NCI-H2171 (cell line): ENCODE measurements at regions not wholly inside any gene's neighbourhood (a gene's known extent, or its start where the extent isn't known, plus 50 kb on each side); places are given as distances from the start of the nearest gene placed in this dataset.

Source experiments
- DNase-seq: peaks from one replicate; lab custom pipeline; 2025; lab: John Stamatoyannopoulos, UW

DNA sequence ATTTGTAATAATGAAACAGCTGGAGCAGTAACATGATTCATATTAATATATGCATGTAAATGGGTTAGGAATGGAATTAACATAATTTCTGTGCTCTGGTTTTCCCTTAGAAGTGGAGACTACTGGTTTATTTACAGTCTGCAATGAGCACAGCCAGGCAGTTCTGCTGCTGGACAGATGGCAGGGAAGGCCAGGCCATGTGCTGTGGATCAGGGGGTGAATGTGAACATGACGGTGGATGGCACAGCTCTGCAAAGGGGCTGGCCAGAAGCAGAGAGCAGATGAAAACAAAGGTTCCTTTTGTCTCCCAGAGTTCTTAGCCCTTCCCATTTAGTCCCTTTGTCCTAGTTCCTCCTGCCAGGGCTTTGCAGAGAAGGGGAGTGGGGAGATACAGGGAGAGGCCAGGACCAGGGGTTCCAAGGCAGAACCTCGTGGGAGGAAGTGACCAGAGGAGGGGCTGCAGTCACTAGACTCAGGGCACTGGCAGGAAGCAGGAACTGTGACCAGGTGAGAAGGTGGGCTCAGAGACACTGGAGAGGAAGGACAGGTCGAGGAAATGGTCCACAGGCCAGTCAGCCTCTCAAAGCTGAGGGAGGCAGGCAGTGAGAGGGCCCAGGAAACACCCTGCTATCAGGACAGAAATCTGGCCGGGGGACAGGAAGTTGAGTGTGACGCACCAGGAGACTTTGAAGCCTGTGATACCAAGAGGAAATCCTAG lies 112.9 kb upstream of the ATP8B1 start:
- DNase-seq = peak; percentile 86

DNA sequence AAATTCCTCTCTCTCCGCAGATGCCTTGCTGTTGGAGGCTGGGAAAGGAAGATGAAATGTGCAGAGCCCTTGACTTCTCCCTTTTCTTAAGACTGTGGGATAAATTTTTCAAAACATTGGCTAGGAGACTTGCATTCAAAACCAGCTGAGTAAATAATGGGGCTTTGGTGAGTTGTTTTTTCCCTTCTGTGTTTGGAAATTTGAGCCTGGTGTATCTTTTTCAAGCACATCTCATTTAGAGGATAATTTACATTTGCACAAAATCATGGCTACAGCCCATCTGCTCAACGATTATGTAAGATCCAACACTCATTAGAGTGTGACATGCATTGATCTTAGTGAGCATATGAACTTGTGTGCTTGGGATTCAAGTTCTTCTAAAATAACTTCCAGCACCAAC lies 112.1 kb upstream of the ATP8B1 start:
- peak; percentile 88 for DNase-seq

DNA sequence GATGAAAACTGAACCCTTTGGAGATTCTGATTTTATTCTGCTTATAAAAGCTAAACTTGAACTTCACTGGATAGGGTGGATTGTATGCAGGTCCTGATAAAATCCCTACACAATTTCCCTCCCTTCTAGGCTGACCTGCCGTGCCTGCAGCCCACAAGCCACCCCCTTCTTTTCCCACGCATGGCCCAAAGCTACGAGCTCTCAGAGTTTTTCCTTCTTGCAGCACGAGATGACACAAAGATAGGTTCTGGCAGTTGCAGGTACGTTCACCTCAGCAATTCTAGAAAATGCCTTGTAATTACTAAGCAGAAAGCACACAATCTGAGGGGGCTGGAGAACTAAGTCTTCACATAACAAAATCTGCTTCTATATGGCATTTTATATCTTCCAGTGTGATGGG lies 110.6 kb upstream of the ATP8B1 start:
- DNase-seq = no peak

DNA sequence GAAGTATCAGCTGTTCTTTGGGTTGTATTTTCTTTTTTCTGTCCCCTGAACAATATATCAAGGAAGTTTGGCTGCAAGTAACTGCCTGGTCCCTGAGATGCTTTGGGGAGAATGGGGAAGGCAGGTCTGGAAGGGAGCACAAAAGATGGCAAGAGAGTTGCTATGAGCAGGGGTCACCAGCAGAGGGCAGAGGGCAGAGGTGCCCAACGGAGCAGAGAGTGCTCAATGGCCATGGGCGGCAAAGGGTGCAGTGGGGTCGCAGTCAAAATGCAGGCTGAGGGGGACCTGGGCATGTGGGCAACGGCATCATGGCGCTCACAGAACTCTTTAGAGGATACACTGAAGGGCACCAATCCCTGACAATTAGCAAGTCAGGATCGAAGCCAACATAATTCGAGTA lies 107.7 kb upstream of the ATP8B1 start:
- no peak for DNase-seq

DNA sequence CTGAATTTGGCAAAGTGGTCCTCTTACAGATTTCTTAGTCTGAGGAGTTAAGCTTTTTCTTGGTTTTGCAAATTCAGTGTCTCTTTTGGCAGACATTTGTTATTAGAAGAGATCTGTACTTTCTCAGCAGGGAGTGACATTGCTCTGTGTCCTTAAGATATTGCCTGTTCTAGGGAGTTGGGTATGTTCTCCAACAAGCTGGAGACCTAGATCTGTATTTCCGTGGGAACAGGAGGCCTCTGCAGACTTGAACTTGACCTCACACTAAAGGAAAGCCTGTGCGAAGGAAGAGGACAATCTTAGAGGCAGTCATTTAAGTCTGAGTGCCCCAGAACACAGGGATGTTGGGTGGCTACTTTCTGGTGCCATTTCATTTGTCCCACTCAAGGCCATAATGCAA lies 107.0 kb upstream of the ATP8B1 start:
- DNase-seq = no peak

DNA sequence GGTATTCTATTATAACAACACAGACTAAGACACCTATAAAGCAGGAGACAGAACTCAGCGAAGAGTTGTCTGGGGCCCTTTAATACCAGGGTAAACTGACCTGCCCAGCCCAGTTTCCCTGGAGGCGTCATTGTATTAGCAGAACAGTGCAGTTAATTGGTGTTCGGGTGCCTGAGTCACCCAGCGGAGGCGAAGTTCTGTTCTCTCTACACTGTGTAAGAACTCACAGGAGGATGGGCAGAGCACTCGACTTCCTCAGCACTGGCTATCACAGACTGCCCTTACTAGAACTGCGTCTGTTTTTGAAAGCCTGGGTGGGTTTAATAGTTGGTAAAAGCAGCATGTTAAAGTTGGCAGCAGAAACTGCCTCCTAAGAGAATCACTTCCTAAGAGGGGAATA lies 106.5 kb upstream of the ATP8B1 start:
- no peak for DNase-seq

DNA sequence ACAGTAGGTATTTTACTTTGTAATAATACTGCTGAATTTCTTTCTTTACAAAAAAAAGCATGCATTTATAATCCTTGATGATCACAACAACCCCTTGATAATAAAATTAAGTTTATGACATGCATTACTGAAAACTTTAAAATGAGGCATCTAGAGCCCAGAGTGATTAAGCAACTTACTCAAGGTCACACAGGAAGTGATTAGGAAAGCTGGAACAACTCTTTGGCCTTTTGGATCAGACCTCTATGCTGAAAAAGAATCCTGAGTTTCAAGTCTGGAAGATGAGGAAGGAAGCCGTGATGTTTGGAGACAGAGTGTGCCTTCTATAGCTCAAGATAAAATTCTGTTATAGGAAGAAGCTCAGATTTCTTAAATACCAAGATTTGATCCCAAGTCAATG lies 105.0 kb upstream of the ATP8B1 start:
- no peak for DNase-seq

DNA sequence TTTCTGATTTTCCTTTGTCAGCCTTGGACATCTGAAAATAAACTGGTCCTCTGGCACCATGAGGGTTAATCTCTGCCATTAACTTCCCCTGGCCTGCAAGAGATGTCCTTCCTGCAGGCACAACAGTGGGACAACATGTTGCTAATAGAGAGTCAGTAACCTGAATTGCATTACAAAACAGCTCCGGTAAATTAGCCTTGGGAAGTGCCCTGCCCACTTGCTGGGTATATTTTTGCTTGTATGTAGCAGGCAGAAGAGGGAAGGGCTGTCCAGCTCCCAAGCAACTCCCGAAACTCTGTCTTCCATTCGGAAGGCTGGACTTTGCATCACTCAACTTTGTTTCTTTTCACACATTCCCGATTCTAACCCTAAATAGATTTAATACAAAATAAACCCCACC lies 104.4 kb upstream of the ATP8B1 start:
- DNase-seq = no peak

DNA sequence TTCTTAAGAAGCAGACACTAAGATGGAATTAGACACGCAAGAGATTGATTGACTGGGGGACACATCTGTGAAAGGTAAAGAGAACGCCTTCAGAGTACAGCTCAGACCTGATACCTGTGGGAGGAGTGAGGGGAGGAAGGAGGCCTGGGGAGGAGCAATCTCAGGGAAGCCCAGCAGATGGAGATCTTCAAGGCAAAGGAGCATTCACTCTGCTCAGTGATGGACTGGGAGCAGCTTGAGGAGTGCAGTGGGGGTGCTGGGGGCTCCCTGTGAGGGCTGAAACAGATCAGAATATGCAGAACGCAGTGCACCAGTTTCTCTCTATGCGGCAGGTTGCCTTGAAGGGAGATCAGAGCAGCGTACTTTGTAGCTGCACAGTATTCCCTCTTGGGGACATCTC lies 103.7 kb upstream of the ATP8B1 start:
- DNase-seq = no peak

DNA sequence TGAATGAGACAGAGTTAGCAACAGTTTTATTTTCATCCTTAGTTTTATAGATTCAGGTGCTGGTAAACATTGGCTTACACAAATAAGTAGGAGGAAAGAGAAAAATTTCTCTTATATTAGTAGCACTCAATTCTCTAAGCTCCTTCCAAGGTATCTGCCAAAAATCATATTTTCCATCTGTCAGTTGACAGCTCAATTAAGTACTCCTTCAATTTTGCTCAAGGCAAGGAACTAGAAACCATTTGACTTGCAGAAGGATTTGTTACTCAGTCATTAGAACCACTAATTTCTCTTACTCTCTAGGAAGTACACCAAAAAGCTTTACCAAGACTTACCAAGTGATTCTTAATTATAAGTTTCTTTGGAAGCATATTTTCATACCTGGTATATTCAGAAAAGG lies 101.4 kb upstream of the ATP8B1 start:
- no peak for DNase-seq

DNA sequence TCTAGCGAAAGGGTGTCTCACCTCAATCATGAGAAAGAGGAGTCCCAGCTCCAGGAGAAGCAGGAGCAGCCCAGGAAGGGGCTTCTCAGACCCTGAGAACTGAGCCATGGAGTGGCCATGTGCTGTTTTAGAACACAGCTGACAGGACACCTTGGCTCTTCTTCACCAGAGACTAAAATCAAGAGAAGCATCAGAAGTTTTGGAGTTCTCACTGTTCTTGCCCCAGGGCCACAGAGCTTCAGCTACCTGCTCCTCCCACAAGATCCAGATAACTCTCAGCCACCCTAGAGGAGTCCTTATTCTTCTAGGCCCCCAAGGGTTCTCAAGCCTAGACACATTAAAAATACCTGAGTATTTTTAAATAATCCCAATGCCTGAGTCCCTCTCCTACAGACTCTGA lies 99.6 kb upstream of the ATP8B1 start:
- no peak for DNase-seq

DNA sequence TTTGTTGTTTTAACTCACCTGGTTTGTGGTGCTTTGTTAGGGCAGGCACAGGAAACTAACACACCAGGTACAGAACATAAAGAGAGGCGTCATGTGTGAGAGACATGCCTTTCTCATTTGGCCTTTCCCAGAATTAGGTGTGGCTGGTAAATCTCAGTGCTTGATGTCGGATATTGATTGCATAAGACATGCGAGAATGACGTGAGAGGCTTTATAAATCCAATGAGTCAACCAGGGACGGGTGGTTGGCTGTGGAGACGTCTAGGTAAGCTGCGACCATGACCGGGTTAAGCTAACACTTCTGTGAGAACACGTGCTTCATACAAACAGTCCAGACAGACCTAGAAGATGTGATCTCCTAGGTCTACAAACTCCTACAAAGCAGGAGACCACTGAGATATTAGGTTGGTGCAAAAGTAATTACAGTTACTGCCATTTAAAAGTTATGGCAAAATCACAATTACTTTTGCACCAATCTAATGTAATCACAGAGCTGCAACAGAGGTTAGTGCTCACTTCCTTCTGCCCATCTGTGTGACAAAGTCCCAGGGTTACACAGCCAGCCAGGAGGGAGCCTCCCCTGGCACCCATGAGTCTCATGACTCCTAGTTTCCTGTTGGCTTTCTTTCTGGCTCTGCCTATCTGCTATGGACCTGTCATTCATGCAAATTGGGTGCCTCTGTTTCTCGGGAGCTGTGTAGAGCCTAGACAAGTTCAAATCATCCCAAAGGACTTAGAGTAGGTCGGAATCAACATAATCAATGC lies 98.9 kb upstream of the ATP8B1 start:
- no peak for DNase-seq

DNA sequence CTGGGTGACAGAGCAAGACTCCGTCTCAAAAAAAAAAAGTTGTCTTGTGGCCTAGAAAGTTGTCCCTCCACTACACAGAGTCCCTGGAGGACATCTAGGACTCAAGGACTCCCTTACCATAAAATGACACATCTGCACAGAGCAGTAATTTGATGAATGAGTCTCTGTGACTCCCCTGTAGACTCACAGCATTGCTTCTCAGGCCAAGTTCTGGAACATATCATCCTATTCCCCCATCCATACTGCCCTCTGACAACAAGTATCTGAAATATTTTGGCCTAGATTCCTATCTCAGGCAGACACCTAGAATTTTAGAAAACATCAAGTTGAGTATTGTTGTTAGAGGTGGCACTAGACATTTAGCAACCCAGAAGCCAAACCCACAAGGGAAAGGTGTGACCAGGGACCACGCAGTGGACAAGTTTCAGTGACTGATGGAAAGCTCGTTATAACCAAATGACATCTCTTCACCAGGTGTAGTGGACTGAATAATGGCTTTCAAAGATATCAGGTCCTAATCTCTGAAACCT lies 97.9 kb upstream of the ATP8B1 start:
- no peak for DNase-seq

DNA sequence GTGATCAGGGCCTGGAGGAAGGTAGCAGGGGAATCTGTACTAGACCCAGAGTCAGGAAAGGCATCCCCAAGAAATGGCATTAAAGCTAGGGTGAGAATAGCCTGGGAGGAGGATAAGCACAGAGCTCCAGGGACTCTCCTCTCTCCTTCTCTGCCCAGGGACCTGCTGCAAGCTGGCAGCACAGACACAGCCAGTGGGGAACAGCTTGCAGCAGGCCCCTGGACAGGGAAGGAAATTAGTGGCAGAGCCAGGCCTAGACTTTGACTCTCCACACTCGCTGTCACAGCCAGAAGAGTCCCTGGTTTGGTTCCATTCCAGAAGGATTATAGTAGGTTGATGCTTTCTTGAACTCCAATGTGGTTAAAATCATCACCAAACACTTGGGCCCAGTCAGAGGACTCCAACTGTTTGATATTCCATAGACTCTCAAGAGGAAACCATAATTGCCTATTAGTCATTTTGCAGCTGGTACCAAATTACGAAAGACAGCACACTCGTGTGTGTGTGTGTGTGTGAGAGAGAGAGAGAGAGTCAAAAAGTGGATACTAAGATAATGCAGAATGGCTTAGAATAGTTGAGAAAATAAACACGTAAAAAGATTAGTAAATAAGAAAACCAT lies 95.5 kb upstream of the ATP8B1 start:
- DNase-seq = peak; percentile 42

DNA sequence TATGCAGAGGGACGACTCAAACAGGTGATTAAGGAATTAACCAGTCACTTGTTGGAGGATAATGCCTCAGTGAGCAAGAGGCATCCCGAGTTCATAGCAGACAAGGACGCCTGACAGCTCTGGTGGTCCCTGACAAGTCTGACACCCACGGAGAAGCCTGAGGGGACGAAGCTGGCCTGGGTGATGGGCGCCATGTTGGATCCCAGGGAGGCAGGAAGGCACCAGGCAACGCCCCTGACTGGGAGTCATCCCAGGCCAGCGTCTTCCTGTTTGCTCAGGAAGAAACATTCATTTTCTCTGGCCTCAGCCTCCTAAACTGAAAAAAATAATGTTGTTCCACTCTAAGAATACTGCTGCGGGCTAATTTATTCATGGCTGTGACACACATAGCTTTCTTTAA lies 92.1 kb upstream of the ATP8B1 start:
- DNase-seq = no peak

DNA sequence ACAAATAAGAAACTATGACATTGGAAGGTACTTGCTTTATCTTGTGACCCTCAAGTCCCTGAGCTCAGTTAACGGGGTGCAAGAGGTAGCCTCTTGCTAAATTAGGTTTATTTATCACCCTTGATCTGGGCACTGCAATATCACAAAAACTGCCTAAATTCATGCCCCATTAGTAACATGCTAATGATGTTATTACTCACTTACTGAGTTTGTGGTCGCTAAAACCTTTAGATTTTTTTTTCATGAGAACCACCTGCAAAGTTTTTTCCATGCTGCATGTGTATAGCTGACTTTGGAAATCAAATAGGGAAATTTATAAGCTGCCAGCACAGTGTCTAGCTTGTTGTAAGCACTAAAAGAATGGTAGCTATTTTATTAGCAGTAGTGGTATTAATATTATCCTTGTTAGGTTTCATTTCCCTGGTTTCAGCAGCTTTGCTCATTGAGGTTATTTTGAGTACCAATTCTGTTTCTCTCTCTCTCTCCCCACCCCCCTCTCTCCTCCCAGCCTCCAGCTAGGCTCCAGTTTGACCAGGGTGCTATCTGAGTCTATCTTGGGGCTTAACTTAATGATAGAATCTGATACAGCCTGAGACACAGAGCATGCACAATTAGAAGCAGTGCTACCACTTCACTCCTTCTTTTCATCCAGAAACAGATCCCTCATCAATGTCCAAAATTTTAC lies 88.7 kb upstream of the ATP8B1 start:
- no peak for DNase-seq

DNA sequence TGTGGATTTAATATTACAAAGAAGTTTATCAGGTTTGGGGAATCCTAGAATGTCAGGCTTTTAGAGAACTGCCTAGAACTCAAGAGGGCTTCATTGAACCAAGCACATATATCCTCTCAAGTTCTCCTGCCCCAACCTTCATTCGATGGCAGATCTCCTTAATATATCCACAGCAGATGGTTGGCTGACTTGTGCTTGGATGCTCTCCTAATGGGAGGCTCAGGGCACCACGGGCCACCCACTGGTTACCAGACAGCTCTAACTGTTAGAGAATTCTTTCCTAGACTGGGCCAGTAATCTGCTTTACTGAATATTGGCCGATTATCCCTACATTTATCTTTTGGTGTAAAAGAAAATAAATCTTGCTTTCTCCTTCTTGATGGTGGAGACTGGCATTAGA lies 87.2 kb upstream of the ATP8B1 start:
- DNase-seq = no peak

DNA sequence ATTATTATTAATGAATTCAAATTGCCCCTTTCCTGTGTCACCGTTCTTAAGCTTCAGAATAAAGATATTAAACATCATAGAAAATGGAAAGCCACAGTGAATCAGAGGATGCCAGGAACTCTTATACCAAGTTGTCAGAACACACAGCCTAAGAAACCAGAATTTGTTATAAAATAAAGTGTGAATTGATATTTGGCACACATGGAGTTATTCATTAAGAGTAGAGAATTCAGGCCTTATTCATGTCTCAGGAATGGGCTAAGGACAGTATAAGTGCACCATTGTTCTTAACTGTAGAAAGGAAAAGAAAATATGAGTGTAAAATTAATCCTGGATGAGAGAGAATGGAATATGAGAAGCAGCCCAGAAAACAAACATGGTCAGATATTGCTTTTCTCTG lies 86.7 kb upstream of the ATP8B1 start:
- DNase-seq = no peak

DNA sequence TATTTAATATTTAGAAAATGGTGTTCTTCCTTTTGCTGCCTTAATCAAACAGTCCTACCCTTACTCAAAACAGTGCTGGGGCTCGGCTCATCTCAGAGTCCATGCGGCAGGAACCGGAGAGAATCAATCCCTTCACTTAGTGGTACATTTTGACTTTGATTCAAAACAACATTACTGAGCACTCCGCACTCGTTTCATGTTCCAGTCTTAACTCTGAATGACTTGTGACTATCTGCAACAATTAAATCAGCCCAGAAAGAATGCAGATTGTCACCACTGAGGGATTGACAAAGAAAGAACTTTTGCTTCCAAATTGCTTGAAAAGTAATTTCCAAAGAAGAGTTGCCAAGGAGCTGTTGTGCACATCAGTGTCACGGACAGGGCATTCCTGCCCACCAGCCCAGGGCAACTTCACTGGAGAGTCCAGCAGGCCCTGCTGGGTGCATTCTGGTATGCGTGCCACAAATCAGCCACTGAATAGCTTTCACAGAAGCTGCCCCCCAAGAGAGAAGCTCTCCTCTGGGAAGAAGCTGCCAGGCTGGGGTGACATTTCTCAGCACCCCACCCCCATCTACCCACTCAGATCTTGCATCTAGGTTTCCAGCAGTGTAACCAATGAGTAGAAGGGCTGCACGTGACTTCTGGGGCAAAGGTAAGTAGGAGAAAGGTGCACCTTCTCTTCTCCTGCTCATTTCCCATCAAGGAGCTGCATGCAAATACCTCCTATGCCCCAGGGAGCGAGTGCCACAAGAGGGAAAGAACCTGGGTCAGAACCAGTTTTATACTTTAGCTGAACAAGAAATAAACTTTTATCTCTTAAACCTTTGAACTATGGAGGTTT lies 84.6 kb upstream of the ATP8B1 start:
- no peak for DNase-seq

DNA sequence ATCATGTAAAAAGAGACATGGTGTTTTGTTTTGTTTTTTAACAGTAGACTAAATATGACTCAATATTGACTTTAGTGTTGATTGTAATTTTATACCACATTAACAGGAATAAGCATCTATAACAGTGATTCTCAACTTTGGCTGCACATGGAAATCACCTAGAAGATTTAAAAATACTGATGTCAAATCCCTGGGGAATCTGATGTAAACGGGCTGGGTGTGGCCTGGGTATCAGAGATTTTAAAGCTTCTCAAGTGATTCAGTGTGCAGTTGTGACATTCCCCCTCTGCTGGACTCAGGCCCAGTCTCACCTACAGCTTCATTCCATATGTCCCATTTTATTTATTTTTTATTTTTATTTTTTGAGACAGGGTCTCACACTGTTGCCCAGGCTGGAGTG lies 82.8 kb upstream of the ATP8B1 start:
- no peak for DNase-seq

DNA sequence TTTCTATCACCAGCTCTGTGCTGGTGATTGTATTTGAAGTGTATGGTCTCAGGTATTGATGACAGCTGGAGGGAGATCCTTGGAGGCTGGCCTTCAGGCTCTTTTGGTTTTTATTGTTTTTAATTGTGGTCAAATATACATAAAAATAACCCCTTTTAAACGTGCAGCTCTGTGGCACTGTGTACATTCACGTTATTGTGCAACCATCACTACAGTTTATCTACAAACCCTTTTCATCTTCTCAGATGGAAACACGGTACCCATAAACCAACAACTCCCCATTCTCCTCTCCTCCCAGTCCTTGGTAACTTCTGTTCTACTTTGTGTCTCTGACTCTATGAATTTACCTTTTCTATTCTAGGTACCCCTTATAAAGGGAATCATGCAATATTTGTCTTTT lies 79.3 kb upstream of the ATP8B1 start:
- no peak for DNase-seq
